ENCODE measurements at regions not wholly inside any gene's neighbourhood (a gene's known extent, or its start where the extent isn't known, plus 50 kb on each side); places are given as distances from the start of the nearest gene placed in this dataset.

GRCh38 chr15:47582233-47582632, 135.1 kb upstream of the SEMA6D start:
- DNase-seq (ENCODE audit: insufficient read length, low spot score) = no peak
- TF ChIP-seq CTCF (IDR thresholded peaks at IDR 0.05; ENCODE audit: insufficient read depth, missing control alignments) = no peak
- no peak for FAIRE-seq

- DNase-seq (ENCODE audit: insufficient read length, low spot score) (no peak), FAIRE-seq (no peak)
- no peak for TF ChIP-seq CTCF (IDR thresholded peaks at IDR 0.05; ENCODE audit: insufficient read depth, missing control alignments)
These were observed 133.0 kb upstream of the SEMA6D start for GRCh38 chr15:47584316-47584715.

DNA sequence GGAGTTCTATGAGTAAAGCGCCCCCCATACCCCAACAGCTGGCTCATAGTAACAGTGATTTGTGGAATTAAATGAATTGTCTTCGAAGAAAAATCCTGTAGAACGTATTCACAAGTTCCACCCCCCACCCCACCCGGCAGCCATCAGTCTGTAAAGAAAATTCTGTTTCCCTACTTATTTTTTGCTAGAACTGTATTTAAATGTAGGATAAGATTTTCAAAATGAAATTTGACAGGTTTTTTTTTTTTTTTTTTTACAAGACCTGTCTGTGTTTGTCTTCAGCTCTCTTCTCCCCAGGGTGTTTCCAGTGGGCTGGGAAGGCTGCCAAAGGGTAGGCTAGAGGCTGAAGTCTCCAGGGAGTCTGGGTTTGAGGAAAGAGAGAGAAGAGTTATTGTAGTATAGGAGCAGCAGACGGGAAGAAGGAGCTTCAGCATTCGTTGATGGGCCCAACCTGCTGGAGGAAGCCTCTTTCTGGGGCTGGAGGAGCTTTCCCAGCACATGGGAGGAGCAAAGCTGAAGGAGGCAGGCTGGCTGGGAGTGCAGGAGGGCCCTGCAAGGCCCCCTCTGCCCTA, 130.6 kb upstream of the SEMA6D start:
- no peak for TF ChIP-seq CTCF (IDR thresholded peaks at IDR 0.05; ENCODE audit: insufficient read depth, missing control alignments)

GRCh38 chr15:47587940-47588802, 129.1 kb upstream of the SEMA6D start:
- TF ChIP-seq CTCF (IDR thresholded peaks at IDR 0.05; ENCODE audit: insufficient read depth, missing control alignments) = no peak
- no peak for DNase-seq (ENCODE audit: insufficient read length, low spot score)
- FAIRE-seq = no peak

More for the DNA sequence above, 130.6 kb upstream of the SEMA6D start:
- FAIRE-seq (no peak), DNase-seq (ENCODE audit: insufficient read length, low spot score) (no peak)

DNA sequence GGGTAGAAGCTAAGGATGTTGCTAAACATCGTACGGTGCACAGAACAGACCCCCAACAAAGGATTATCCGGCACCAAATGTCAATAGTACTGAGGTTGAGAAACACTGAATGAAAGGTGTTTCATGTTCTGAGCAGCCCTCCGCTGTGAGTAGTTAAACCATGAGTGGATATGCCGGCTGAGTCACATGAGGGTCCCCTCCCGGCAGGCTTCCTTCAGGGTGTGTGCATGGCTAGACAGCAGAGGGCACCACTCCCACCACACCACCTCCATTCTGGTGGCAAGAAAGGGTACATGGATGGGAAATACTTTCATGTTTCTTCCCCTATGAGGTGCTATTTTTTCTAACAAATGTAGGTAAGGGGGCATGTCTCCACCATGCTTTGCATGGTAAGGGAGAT, 128.3 kb upstream of the SEMA6D start:
- TF ChIP-seq CTCF (IDR thresholded peaks at IDR 0.05; ENCODE audit: insufficient read depth, missing control alignments) = peak; percentile 48
- no peak for FAIRE-seq

DNA sequence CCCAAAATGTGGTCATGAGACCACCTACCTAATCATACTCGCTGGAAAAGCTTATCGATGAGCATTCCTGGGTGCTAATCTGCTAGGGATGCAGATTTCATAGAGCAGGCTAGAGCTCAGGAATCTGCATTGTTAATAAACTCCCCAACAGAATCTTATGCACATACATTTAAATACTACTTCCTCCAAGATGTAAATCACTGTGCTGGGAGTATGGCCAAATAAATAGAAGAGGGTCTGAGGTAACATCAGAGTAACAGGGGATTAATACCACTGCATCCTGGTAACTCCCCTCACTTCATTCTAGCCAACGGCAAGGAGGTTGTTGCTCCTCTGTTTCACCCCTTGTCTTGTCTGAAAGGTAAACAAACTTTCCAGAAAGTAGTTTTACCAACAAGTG, 118.3 kb upstream of the SEMA6D start:
- TF ChIP-seq CTCF (IDR thresholded peaks at IDR 0.05; ENCODE audit: insufficient read depth, missing control alignments) = no peak
- FAIRE-seq = no peak
- no peak for DNase-seq (ENCODE audit: insufficient read length, low spot score)

More for the DNA sequence above, 128.3 kb upstream of the SEMA6D start:
- no peak for DNase-seq (ENCODE audit: insufficient read length, low spot score)

GRCh38 chr15:47599806-47600205, 117.5 kb upstream of the SEMA6D start:
- DNase-seq (ENCODE audit: insufficient read length, low spot score) (no peak), FAIRE-seq (no peak)
- TF ChIP-seq CTCF (IDR thresholded peaks at IDR 0.05; ENCODE audit: insufficient read depth, missing control alignments) = no peak

All from D721Med (cell line).